Ishikawa (cell line): ENCODE measurements at regions not wholly inside any gene's neighbourhood (a gene's known extent, or its start where the extent isn't known, plus 50 kb on each side); places are given as distances from the start of the nearest gene placed in this dataset.

Experiments used
- CEBPB ChIP-seq: IDR thresholded peaks from 2 replicates; pipeline ENCODE4 v1.6.1; 2012
- CREB1 ChIP-seq: IDR thresholded peaks from 2 replicates; pipeline ENCODE4 v1.6.1; 2012; ENCODE audit warnings: low read depth
- FOXM1 ChIP-seq: IDR thresholded peaks from 2 replicates; pipeline ENCODE4 v1.6.1; 2012; ENCODE audit warnings: low read depth, borderline replicate concordance
- NFIC ChIP-seq: IDR thresholded peaks from 2 replicates; pipeline ENCODE4 v1.6.1; 2012
- RAD21 ChIP-seq: IDR thresholded peaks from 2 replicates; pipeline ENCODE4 v1.6.1; 2012; ENCODE audit warnings: low read depth
- REST ChIP-seq: IDR thresholded peaks from 2 replicates; pipeline ENCODE4 v1.6.1; 2012; ENCODE audit warnings: low read depth, mild to moderate bottlenecking
- TAF1 ChIP-seq: IDR thresholded peaks from 2 replicates; pipeline ENCODE4 v1.6.1; 2012; ENCODE audit warnings: low read depth, mild to moderate bottlenecking
- TCF12 ChIP-seq: IDR thresholded peaks from 2 replicates; pipeline ENCODE4 v1.6.1; 2012; ENCODE audit warnings: low read depth
- USF1 ChIP-seq: IDR thresholded peaks from 2 replicates; pipeline ENCODE4 v1.6.1; 2012
- TF ChIP-seq, protein P1 (sequence below): IDR thresholded peaks from 2 replicates; pipeline ENCODE4 v1.6.1; 2012

- TF ChIP-seq, protein P1, sequence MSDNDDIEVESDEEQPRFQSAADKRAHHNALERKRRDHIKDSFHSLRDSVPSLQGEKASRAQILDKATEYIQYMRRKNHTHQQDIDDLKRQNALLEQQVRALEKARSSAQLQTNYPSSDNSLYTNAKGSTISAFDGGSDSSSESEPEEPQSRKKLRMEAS, result no peak
- TF ChIP-seq RAD21, result no peak
- TF ChIP-seq REST, result no peak
- TF ChIP-seq TAF1, result no peak
- TF ChIP-seq TCF12, result no peak
- TF ChIP-seq CREB1, result no peak
- no peak for TF ChIP-seq NFIC
- TF ChIP-seq FOXM1, result no peak
- TF ChIP-seq CEBPB, result no peak
- TF ChIP-seq USF1, result no peak
Observed at GRCh38 chr2:460861-461260, 173.0 kb upstream of the ALKAL2 start.
